OCI-LY1 (cell line): ENCODE measurements at regions not wholly inside any gene's neighbourhood (a gene's known extent, or its start where the extent isn't known, plus 50 kb on each side); places are given as distances from the start of the nearest gene placed in this dataset.

ENCODE experiments used
- H2AFZ ChIP-seq: fragments of 200-600 bp; sonication (generic), shearing (Covaris generic); 2 replicates; pipeline ENCODE4 v1.6.0; 2014; ENCODE audit warnings: antibody characterized with exemption, mild to moderate bottlenecking, low read length
- H3F3A ChIP-seq: fragments of 200-600 bp; sonication (generic), shearing (Covaris generic); 2 replicates; pipeline ENCODE4 v1.6.0; 2014; ENCODE audit warnings: mild to moderate bottlenecking, antibody characterized with exemption, low read length, moderate library complexity; ENCODE audit not compliant: insufficient read depth
- H3K27ac ChIP-seq: fragments of 200-600 bp; sonication (generic); 2 replicates; pipeline ENCODE4 v1.5.1; 2014; ENCODE audit warnings: low read length, mixed run types, mild to moderate bottlenecking, low read depth; ENCODE audit not compliant: poor library complexity, severe bottlenecking
- H3K27me3 ChIP-seq: fragments of 200-600 bp; sonication (generic); 2 replicates; pipeline ENCODE4 v1.6.0; 2014; ENCODE audit warnings: antibody characterized with exemption, mild to moderate bottlenecking, low read length, moderate library complexity; ENCODE audit not compliant: insufficient read depth
- H3K36me3 ChIP-seq: fragments of 200-600 bp; sonication (generic); 2 replicates; pipeline ENCODE4 v1.6.1; 2014; ENCODE audit warnings: mild to moderate bottlenecking, antibody characterized with exemption, low read length, moderate library complexity, mixed read lengths; ENCODE audit not compliant: insufficient read depth
- H3K4me1 ChIP-seq: fragments of 200-600 bp; sonication (generic); 2 replicates; pipeline ENCODE4 v1.5.1; 2014; ENCODE audit warnings: mild to moderate bottlenecking, low read length, moderate library complexity; ENCODE audit not compliant: insufficient read depth, severe bottlenecking
- H3K4me2 ChIP-seq: fragments of 200-600 bp; sonication (generic), shearing (Covaris generic); 2 replicates; pipeline ENCODE4 v1.6.1; 2014; ENCODE audit warnings: low read length
- H3K4me3 ChIP-seq: fragments of 200-600 bp; sonication (generic); 2 replicates; pipeline ENCODE4 v1.5.1; 2014; ENCODE audit warnings: low read length, low read depth, mild to moderate bottlenecking, mixed read lengths; ENCODE audit not compliant: poor library complexity, severe bottlenecking
- H3K79me2 ChIP-seq: fragments of 200-600 bp; shearing (Covaris generic); 2 replicates; pipeline ENCODE4 v1.6.1; 2016; ENCODE audit warnings: mixed run types, low read length, mixed read lengths; ENCODE audit not compliant: insufficient read depth
- H3K9ac ChIP-seq: fragments of 200-600 bp; sonication (generic), shearing (Covaris generic); 2 replicates; pipeline ENCODE4 v1.6.1; 2014; ENCODE audit warnings: mild to moderate bottlenecking, low read length, mixed read lengths
- H3K9me2 ChIP-seq: fragments of 200-600 bp; sonication (generic), shearing (Covaris generic); 2 replicates; pipeline ENCODE4 v1.6.1; 2014; ENCODE audit warnings: low read depth, mild to moderate bottlenecking, low read length, mixed read lengths
- H3K9me3 ChIP-seq: fragments of 200-600 bp; shearing (Covaris generic); 2 replicates; pipeline ENCODE4 v1.6.1; 2014; ENCODE audit warnings: low read length, mixed read lengths
- H4K20me1 ChIP-seq: fragments of 200-600 bp; sonication (generic), shearing (Covaris generic); 2 replicates; pipeline ENCODE4 v1.6.0; 2016; ENCODE audit warnings: mild to moderate bottlenecking, low read length; ENCODE audit not compliant: insufficient read depth
- CTCF ChIP-seq: fragments of 200-600 bp; sonication (generic), shearing (Covaris generic); IDR thresholded peaks from 2 replicates; pipeline ENCODE4 v1.5.1; 2017; ENCODE audit warnings: mild to moderate bottlenecking, antibody characterized with exemption, low read length, moderate library complexity, mixed read lengths
- EZH2 ChIP-seq: fragments of 200-600 bp; sonication (generic), shearing (Covaris generic); IDR thresholded peaks from 2 replicates; pipeline ENCODE4 v1.8.0; 2017; ENCODE audit warnings: borderline replicate concordance, mixed run types, mild to moderate bottlenecking, antibody characterized with exemption, low read length, moderate library complexity, mixed read lengths

- H3K4me1 ChIP-seq, result no peaks in the 10 kb centered on the region
- H3K27ac ChIP-seq, result no peak overlapping the region
- no peaks in the 10 kb centered on the region for H4K20me1 ChIP-seq
- H3F3A ChIP-seq, result no peaks in the 10 kb centered on the region
- H3K9me2 ChIP-seq, result no peaks in the 10 kb centered on the region
- no peak overlapping the region for H3K4me3 ChIP-seq
- TF ChIP-seq EZH2, result no peak
- H2AFZ ChIP-seq, result no peak overlapping the region
- no peak overlapping the region for H3K9ac ChIP-seq
- H3K79me2 ChIP-seq, result no peaks in the 10 kb centered on the region
- H3K9me3 ChIP-seq, result no peaks in the 10 kb centered on the region
- no peaks in the 10 kb centered on the region for H3K27me3 ChIP-seq
- H3K36me3 ChIP-seq, result no peaks in the 10 kb centered on the region
- H3K4me2 ChIP-seq, result no peak overlapping the region
Measured at GRCh38 chr3:154062513-154062912, 58.7 kb upstream of the ARHGEF26 start.

GRCh38 chr3:154071146-154071545 is 50.0 kb upstream of the ARHGEF26 start:
- H3K4me1 ChIP-seq, result no peaks in the 10 kb centered on the region
- H3K9me3 ChIP-seq, result no peaks in the 10 kb centered on the region
- H3K9me2 ChIP-seq, result no peaks in the 10 kb centered on the region
- no peak overlapping the region for H2AFZ ChIP-seq
- no peak for TF ChIP-seq CTCF
- no peak for TF ChIP-seq EZH2
- no peaks in the 10 kb centered on the region for H3K27me3 ChIP-seq
- H4K20me1 ChIP-seq, result no peaks in the 10 kb centered on the region
- H3K36me3 ChIP-seq, result no peaks in the 10 kb centered on the region
- no peak overlapping the region for H3K27ac ChIP-seq
- no peaks in the 10 kb centered on the region for H3K79me2 ChIP-seq
- H3K4me3 ChIP-seq, result no peak overlapping the region
- H3F3A ChIP-seq, result no peaks in the 10 kb centered on the region
- no peak overlapping the region for H3K4me2 ChIP-seq
- H3K9ac ChIP-seq, result no peak overlapping the region
